Amniotic epithelial cell (primary cell): ENCODE measurements at regions not wholly inside any gene's neighbourhood (a gene's known extent, or its start where the extent isn't known, plus 50 kb on each side); places are given as distances from the start of the nearest gene placed in this dataset.

Experiments
- DNase-seq: peaks from one replicate; pipeline ENCODE4 v3.0.0-alpha.2; 2010; ENCODE audit warnings: low read depth

DNA sequence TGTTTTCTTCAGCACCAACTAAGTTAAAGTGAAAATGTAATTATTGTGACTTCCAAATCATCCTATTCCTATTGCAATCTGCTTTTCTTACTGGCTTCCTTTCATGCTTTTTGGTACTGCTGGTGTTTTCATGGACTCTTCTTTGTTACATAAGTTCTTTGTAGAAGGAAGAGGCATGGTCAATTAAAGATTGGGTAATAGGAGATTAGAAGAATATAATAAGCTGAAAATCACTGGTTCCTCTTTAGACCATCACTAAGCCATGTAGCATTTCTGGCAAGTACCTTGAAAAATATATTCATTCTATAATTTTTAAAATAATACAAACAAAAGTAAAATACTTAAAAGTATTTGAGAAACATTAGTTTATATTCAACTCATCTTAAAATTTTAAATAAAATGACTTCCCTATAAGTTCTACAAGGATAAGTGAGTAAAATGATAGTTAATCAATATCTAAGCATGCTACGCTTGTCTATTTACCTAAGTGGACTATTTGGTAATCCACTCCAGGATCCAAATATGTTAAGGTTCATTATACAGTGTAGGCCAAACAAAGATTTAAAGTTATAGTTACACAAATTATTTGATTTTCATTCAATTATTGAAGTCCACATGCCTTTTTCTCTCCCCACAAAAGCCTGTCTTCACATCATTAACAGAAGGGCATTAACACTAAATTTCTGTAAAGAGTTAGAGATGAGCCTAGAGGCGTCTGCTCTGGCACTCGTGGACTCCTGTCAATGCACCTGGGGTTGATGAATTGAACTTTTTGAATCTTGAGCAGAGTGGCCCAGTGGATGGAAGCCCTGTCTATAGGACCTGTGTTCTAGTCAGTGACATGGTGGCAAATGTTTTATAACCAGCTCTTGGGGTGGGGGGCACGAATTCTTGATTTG lies 408.1 kb downstream of the INHBA start:
- DNase-seq, result no peak

DNA sequence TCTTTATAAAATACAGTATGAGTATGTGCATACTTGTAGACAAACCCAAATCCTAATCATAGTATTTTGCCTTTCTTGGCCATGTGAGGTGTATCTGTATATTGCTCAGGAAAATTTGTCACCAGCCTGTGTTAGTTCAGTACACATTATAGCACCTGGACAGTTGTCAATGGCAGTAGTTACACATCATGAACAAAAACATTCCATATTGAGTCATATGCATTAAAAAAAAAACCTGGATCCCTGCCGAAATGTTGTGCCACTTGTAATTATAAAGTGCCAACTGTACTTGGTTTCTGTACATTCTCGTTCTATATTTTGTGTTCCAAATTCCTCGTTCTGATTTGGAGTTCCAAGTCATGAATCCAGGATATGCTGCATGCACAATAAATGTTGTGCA lies 410.4 kb downstream of the INHBA start:
- no peak for DNase-seq

DNA sequence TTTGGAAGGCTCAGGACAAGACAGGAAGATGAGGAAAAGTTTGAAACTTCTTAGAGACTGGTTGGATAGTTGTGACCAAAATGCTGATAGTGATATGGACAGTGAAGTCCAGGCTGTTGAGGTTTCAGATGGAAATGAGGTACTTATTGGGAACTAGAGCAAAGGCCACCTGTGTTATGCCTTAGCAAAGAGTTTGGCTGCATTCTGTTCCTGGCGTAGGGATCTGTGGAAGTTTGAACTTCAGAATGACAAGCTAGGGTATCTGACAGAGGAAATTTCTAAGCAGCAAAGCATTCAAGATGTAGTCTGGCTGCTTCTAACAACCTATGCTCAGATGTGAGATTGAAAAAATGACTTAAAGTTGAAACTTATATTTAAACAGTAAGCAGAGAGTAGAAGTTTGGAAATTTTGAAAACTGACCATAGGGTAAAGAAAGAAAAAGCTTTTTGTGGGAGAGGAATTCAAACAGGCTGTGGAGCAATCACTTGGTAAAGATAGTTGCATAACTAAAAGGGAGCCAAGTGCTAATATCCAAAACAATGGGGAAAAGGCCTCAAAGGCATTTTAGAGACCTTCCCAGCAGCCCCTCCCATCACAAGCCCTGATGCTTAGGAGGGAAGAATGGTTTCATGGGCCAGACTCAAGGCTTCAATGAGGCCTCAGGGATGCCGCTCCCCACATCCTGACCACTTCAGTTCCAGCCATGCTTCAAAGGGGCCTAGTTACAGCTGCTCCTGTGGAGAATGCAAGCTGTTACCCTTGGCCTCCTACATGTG lies 415.1 kb downstream of the INHBA start:
- DNase-seq, result no peak

DNA sequence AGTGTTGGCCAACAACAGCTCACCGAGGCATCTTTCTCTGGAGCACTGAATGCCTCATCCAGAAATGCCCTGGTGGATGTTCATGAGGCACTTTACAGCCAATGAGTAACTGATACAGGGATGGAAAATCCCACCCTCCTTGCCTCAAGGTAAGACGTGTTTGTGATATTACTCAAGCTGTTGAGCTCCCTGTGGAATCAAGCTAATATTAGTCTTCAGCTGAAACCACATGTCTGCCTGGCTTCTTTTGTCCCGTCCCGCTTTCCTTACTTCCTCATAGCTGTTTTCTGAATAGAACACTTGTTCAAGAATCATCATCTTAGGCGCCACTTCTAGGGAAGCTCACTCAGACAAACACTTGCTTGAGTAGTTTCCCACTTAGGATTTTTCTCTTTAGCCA lies 422.4 kb downstream of the INHBA start:
- no peak for DNase-seq

DNA sequence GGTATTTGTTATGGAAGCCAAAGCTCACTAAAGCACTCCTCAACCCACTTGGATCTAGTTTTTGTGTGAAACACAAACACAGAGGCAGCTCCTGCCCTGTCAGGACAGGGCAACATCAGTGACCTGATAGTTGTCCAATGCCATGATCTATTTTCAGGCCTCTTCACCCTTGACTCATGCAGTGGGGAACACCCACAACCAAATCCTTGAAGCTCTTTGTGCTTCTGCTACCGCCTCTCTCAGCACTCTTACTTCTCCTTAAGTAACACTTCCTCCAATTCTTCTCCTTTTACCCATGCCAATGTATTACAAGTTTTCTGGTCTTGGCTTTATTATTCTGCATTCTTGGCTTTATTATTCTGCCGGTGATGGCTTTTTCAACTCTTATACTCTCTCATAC lies 425.3 kb downstream of the INHBA start:
- DNase-seq, result no peak

DNA sequence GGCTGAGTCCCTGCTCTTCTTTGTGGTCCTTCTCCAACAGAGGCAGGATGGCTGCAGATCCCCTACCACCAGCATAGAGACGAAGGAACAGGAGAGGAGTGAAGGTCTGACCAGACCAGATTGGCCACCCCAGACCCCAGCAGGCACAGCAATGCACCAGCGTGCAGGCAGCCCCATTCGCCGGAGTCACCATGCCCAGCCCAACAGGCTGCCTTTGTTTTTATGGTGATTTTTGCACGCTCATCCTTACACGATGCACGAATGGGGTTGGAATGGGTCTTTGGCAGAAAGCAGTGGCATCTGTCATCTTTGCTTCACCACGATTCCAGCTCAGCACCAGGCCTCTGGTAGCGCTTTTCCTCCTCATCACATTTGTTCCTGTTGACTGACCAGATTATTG lies 427.6 kb downstream of the INHBA start:
- no peak for DNase-seq

DNA sequence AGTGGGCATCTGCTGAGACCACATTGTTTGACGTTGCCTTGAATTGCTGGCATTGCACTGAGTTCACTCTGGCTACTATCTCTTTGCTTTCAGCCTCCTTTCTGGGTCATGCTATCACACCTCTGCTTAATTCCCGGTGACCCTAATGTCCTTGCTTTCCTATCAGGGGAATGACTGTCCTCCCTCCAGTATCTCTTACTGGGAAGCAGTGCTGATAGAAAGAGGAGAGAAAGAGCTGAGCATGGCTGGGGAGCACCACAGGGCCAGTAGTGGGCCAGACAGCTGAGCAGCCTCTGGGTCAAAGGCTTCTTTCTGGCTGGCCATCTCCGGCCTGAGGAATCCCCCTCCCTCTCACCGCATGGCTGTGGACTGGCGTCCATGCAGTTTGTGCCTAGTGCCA lies 428.7 kb downstream of the INHBA start:
- no peak for DNase-seq

DNA sequence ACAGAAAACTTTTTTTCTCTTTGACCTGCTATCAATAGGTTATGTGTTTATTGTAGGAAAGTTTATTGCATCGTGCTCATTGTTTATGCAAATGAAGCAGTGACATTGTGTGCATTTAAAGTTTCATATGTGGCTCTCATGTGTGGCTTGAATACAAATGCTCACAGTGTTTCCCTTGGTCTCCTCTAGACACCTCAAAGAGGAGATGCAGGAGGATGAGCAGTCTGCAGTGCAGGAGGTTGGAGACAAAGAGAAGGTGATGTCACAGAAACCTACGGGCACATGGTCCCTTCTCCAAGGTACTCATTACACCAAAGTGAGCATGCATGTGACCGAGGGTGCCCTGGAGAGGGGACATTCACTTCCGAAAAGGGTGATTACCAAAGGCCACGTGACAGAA lies 430.2 kb downstream of the INHBA start:
- DNase-seq, result no peak

DNA sequence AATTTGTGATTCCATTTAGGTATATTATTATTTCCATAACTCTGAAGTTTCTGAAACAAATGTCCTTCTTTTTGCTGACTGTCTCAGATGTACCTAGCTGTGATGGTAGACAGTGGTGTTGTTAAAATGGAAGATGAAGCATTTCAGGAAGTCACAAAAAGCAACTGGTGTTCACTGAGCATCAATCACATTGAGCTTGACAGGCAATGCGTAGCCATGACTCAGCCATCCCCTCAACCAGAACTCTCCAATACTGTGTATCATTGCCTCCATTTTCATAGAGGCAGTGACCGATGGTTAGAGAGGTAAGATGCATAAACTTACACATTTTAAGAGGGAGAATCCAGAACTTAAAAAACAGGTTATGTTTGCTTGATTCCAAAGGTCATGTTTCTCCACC lies 434.0 kb downstream of the INHBA start:
- DNase-seq, result no peak

DNA sequence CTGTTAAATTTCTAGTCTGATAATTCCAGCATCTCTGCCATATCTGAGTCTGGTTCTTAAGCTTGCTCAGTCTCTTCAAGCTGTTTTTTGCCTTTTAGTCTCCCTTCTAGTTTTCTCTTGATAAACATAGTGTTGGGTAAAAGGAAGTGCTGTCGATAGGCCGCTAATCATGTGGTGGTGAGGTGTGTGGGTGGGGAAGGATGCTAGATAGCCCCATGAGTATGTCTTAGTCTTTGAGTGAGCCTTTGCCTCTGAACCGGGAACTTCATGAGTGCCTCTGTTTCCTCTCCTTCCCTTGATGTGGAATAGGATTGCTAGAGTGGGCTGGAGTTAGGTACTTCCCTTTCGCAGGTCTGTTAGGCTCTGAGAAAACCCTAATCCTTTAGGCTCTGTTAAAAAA lies 441.8 kb downstream of the INHBA start:
- DNase-seq, result peak; percentile 21

DNA sequence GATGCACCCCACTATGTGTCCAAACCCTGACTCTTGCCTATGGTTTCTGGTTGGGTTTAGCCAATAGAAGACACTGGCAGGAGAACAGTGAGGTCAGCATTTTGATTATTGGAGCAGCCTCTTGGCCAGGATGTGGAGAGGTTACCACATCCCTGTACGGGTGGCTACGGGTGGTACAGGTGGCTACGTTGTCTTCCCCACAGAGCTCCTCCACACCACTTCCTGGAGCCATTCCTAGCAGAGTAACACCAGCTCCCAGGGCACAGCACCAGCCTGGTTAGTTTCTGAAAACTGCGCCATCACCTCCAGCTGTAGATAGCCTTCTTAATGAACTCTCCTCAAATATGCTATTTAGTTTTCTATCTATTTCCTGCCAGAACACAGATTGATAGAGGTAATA lies 445.2 kb downstream of the INHBA start:
- no peak for DNase-seq

DNA sequence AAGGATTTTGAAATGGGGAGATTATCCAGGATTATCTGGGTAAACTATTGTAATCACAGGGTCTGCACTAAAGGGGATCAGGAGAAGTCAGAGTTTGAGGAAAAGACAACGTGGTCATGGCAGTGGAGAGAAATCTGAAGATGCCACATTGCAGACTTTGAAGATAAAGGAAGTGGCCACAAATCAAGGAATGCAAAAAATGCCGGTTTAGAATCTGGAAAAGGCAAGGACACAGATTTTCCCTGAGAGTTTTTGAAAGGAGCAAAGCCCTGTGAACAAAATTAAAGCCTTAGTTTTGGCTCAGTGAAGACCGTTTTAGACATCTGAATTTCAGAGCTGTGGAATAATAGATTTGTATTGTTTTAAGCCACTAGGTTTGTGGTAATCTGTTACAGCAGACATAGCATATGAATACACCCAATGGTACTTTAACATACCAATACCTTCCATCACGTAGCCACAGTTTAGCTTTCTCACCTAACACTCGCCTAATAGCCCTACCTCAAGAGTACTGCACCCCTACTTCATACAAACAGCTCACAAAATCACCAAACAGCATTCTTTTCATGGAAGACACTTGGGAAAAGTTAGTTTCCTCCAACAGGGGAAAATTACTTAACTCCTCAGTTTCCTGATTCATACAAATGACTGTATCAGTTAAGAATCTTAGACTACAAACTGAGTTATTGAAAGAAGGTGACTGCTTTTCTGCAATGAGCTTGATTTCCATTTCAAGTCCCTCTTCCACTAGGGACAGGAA lies 446.5 kb downstream of the INHBA start:
- peak; percentile 24 for DNase-seq

DNA sequence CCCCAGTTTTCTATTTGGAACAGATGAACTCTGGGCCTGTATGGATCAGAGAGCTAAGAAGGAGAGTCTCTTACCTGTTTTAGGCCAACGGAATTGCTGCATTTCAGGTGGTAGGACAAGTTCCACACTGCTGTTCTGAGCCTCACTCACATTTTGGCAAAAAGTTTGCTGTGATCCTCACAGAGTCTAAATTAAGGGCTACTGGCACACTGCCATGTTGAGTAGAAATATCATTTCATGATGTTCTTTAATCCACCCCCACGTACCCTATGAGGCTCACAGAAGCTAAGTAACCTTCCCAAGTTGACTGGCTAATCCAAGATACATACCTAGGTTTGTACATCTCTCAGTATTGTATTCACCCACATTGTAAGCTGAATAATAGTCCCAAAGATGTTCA lies 447.2 kb downstream of the INHBA start:
- DNase-seq, result no peak

DNA sequence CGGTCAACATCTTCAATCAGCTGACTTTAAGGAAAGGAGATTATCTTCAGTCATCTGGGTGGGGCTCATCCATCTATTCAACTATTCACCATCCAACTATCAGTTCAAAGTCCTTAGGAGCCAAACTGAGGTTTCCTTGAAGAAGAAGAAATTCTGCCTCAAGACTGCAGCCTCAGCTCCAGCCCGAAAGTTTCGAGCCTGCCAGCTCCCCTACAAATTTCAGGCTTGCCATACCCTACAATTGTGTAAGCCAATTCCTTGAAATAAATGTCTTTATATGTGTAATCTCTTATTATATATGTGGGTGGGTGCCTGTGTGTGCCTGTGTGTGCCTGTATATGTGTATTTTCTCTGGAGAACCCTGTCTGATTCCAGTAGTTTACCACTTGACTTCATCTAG lies 447.8 kb downstream of the INHBA start:
- no peak for DNase-seq

DNA sequence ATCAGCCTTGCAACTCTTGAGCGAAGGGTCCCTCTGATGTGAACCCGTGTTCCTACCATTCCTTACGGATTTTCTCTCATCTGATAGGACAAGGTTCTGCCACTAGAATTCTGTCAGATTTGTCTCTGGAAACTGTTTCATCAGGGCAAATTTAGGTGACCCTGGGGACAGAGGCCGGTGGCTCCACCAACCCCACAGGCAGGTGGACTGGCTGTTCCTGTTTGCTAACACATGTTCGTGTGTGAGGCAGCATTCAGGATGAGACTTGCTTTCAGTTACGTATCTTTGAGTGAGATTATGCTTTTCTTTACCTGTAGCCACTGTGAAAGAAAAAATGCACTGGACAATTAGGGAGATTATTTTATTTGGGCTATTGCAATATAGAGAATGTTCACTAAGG lies 449.9 kb downstream of the INHBA start:
- DNase-seq, result no peak

DNA sequence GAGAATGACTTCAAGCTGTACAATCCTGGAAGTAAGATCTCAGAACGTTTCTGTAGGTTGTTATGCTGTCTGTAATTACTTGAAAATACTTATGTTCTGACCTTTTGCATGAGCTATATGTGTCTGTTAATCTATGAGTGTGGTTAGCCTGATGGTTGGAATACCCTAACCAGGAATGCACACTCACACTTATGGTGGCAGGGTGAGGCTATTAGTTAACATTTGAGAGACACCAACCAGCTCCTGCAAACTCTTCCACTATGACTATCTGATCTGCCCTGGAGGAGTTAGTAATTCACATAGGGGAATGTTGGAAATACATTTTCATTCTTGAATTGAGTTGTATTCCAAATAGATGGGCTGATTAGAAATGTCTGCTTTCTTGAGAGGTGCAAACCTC lies 450.3 kb downstream of the INHBA start:
- no peak for DNase-seq

DNA sequence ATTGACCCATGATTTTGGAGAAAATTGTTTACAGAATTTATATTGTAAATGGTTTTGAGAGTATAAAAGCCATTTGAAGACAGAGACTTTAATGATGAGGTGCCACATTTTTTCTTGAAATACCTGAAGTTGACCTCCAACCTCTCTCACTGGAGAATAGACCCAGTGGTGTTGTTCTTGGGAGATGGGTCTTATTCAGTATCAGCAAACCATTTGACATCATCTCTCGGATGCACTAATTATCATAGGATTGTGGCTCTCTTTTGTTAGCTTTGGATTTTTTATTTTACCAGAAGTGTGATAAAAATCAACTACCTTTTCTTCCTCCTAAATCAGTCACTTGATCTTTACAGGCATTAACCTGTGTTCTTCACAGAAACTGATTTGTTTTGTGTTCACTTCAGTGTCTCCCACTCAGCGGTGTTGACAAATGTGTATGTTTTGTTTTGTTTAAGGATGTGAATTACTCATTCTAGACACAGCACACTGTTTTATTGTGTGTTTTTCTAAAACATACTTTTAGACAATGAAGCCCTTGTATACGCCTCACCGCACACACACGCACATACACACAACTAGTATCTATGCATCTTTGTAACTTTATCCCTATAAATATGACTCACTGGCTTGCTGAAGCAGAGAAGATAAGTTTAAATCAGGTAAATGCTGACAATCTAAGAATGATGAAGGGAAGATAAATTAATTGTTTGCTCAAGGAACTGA lies 455.6 kb downstream of the INHBA start:
- no peak for DNase-seq

DNA sequence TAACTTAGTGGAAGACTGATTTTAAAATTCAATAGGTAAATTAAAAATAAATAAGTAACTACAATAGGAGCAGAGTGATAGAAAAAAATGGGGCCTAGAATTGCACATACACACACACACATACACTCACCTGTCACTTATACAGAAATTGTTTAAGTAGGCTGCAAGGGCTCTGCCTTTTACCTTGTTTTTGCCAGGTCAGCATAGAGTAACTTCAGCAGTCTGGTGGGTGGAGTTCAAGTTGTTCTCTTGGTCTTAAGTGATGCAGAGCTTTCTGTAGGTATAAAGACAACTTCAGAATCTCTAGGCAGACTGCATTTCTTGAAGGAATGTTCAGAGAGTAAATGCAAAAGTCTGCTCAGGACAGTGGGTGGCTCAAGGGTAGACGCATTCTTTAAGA lies 457.0 kb downstream of the INHBA start:
- no peak for DNase-seq

DNA sequence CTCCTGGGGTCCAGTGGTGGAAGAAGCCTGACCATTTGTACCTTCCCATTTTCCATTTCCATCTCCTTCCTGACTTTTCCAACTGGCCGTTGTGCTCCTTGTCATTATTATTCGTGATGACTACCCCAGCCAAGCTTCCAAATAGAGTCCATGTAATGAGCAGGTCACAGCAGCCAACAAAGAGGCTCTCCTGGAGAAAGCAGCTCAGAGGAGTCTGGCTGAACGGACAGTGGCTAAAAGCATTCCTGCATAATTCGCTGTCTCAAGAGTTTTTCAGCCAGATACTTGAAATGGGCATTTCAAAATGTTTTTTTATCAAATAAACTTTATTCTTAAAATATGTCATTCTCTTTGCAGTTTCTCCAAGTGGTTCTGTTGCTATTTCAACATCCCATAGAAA lies 458.6 kb downstream of the INHBA start:
- DNase-seq, result no peak

DNA sequence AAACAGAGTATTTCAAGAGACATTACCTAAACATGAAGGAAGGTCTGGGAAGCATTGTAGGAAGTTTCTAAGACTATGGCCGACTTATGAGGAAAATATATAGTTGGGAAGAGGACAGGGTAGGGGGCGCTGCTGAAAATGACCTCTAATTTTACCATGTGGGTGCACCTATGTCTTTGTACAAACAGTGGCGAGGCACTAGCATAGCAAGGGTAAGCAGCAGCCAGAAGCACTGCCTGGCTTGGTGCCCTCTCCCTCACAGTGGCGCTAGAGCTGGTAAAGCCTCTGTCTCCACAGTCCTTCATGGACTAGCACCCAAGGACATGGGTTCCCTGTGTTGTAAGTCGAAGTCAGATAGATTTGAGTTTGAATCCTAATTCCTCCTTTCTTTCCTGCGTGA lies 461.2 kb downstream of the INHBA start:
- DNase-seq, result no peak

DNA sequence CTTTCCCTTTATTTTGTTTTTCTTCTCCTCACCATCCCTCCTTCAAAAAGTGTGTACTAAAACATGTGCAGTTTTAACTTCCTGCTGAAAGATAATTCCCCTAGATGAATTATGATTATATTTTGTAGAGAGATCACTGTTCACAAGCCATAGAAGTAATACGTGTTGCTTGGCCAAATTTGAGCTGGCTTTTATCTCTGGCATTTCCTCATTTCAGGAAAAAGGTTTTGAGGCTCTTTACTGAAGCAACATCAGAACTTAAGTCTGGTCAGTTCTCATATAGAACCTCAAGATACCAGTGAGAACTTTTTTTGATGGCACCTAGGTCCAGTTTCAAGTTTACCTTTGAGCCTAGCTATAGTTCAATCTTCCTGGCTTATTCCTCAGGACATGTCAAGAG lies 463.3 kb downstream of the INHBA start:
- no peak for DNase-seq

DNA sequence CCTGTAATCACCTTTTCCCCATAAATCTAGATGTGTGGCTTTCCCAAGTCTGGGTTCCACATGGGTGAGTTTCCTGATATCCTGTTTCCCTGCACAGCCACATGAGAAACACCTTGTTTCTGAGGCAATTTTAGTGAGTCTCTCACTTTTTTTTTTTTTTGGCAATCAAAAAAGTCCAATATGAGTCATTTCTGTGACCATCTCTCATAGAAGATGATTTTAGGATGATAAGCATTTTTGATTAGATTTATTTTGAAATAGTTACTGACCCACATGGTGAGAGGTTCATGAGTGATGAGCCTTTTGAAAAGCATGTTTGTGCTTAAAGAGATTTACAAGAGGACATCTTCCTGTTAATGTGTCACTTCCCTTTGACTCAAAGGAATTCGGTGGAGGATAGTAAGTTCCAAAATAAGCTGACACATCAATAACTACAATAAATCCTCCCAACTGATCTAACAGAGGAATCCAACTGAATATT lies 464.0 kb downstream of the INHBA start:
- peak; percentile 16 for DNase-seq
